ENCODE measurements at regions not wholly inside any gene's neighbourhood (a gene's known extent, or its start where the extent isn't known, plus 50 kb on each side); places are given as distances from the start of the nearest gene placed in this dataset.

- no peak for DNase-seq
Measured at GRCh38 chr10:78849731-78850130, 219.0 kb upstream of the ZMIZ1 start.

- DNase-seq = no peak
Measured at GRCh38 chr10:78850644-78851435, 217.9 kb upstream of the ZMIZ1 start.

DNA sequence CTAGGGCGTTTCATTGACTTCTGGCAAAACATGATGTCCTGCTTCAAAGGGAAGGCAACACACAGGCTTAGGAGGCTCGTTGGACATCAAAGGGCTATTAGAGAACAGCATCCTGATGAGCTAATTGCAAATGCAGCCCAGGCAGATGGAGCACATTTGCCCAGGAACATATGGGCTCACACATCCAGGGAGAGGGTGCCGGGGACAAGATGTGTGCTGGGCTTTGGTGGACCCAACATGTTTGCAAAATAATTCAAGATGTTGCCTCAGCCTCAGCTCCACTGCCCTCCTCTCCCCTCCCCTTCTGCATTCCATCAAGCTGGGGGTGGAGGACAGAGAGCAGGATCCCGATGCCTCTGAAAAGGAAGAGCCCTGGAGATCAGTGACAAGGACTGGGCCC is 217.1 kb upstream of the ZMIZ1 start:
- peak; percentile 65 for DNase-seq

DNA sequence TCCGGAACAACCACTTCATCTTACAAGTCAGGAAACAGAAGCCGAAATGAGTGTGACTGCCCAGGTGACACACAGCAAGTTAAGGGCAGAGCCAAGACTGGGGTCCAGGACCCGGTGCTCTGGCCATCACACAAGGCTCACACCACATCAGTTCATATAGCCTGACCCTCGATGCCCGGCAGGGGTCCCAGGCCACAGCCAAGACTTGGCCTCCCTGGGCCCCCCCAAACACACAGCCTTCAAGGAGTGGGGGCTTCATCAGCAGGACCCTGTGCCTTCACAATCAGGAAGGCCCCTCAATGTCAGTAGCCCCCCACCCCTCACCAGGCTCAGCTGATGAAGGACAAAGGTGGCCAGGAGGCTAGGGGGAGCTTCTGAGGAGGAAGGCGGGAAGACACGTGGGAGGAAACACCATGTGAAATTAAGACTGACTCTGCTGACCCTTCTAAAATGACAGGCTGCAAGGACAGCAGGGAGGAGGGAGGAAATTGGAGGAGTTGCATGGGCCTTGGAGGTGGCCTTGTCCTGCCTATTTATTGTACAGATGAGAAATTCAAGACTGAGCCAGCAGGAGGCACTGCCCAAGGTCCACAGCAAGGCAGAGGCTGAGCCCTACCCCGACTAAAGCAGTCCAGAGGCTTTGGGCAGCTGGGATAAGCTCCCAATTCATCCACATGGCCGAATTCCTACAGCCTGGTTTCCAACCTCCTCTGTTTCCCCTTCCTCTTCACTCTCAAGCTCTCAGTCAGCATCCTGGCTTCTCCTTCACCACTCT is 216.1 kb upstream of the ZMIZ1 start:
- DNase-seq = no peak

GRCh38 chr10:78853864-78854263 is 214.9 kb upstream of the ZMIZ1 start:
- DNase-seq = no peak

DNA sequence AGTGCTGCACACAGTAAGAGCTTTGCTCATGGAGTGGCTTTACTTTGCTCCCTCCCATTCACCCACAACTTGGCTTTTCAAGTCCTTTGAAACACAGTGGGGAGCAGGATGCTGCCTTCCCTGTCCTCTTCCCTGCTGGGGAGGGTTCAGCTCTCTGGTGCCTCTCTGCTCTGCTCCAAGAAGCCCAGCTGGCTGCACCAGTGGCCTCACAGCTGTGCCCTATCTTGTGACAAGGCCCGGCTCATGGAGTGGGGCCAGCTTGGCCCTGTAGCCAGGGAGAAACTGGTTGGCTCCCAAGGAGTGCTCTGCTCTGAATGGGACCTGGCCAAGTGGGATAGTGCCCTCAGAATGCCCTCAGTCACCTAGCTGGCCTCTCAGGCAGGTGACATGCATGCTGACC is 212.3 kb upstream of the ZMIZ1 start:
- no peak for DNase-seq

GRCh38 chr10:78857193-78857592 is 211.6 kb upstream of the ZMIZ1 start:
- DNase-seq = no peak

GRCh38 chr10:78859266-78859665 is 209.5 kb upstream of the ZMIZ1 start:
- no peak for DNase-seq

DNA sequence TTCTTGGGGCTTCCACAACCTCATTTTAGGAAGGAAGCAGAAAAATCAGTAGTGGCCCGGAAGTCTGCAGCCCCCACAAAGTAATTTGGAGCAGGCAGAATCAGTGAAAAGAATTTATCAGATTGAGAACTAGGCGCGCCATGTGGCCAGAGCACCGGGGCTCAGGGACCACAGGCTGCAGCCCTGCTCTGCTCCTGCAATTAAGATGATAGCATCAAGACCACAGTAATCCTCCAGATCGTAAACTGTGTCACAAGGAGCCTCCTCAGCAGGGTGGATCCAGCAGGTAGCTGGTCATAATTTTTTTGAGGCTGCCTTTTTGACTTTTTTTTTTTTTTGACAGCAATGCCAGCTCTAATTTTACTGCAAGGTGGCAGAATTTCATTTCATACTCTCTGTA is 209.0 kb upstream of the ZMIZ1 start:
- DNase-seq = no peak

GRCh38 chr10:78860260-78860914 is 208.4 kb upstream of the ZMIZ1 start:
- DNase-seq = no peak

- no peak for DNase-seq
Measured at GRCh38 chr10:78861529-78862327, 207.0 kb upstream of the ZMIZ1 start.

DNA sequence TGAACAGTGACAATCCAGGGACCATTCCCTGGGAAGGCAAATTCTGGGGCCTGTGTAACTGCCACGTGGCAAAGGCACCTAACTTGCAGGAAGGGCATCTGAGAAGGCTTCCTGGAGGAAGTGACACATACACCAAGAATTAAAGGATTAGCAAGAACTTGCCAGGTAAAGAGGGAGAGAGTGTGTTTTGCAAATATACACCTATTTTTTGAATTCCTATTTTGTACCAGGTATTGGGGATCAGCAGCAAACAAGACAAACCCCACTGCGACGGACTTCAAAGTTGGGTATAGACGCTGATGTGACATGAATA is 206.5 kb upstream of the ZMIZ1 start:
- DNase-seq = no peak

DNA sequence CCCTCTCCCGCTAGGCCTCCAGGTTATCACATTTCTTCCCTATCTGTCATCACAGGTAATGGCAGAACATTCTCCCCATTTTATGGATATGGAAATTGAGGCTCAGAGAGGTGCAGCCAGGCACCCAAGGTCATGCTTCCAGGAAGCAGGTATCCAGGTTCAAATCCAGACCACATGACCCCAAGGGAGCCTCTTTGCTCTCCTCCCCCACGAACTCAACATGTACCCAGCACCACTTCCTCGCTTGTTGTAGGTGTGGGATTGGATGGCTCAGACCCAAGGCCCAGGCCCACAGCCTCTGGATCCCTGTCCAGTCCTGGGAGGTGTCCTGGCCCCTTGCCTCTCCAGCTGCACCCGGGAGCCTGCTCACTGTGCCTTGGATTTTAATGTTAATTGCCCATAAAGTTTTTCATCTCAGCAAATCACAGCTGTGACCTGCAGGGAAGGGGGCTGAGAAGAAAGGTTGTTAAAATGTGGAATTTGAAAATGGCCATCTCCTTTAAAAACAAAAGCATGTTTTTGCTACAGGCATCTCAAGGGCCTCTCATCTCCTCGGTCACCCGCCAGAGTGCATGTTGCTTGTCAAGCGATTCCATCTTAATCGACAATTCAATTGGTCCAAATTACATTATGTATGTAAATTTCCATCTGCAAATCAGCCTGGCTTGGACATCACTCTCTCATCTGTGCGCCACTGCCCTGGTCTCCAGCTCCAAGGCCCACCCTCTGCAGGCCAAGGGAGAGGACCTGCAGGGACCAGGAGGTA is 205.4 kb upstream of the ZMIZ1 start:
- no peak for DNase-seq

DNA sequence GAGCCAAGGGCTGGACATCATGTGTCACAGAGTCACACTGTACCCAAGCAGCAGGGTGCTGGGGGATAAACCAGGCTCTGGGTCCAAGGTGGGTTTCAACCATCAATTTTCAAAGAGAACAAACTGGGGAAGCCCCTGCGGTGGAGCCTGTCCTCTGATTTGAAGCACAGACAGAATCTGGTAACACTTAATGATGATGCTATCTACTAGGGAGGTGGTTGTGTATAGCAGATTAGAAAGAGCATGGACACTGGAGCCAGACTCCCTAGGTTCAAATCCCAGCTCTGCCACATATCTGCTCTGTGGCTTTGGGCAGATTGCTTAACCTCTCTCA is 204.9 kb upstream of the ZMIZ1 start:
- DNase-seq = no peak

- no peak for DNase-seq
Measured at GRCh38 chr10:78864761-78865537, 203.8 kb upstream of the ZMIZ1 start.

- DNase-seq = peak; percentile 8
Measured at GRCh38 chr10:78865538-78865875, 203.3 kb upstream of the ZMIZ1 start.

DNA sequence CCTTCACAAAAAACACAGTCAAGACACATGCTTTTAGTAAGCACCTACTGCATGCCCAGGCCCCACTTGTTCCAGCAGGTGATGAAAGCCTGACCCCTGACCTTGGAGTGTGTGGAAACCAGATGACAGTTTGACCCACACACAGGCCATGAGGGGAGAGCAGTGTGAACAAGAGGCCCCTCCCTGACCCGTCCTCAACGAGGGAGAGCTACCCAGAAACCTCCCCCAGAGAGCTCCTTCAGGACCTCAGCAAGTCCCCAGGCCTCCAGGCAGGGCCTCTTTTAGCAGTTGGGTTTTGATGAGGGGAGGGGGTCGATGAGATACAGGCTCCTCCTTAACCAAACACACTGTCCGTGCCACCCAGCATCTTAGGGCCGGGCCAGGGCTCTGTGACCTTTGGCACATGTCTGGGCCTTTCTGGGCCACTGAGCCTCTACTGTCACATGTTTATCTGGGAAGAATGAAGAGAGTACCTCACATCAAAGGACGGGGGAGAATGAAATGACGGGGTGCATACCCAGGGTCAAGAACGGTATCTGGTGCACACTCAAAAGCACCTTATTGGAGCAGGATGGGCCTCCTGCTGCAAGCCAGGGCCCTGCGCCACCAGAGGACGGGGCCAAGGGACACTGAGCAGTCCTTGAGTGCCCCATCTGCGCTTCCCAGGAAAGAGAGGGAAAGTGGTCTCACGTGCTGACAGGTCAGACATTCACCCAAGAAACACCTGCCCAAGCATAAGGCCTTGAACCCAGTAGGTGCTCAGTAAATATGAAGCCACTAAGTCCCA is 202.6 kb upstream of the ZMIZ1 start:
- no peak for DNase-seq

DNA sequence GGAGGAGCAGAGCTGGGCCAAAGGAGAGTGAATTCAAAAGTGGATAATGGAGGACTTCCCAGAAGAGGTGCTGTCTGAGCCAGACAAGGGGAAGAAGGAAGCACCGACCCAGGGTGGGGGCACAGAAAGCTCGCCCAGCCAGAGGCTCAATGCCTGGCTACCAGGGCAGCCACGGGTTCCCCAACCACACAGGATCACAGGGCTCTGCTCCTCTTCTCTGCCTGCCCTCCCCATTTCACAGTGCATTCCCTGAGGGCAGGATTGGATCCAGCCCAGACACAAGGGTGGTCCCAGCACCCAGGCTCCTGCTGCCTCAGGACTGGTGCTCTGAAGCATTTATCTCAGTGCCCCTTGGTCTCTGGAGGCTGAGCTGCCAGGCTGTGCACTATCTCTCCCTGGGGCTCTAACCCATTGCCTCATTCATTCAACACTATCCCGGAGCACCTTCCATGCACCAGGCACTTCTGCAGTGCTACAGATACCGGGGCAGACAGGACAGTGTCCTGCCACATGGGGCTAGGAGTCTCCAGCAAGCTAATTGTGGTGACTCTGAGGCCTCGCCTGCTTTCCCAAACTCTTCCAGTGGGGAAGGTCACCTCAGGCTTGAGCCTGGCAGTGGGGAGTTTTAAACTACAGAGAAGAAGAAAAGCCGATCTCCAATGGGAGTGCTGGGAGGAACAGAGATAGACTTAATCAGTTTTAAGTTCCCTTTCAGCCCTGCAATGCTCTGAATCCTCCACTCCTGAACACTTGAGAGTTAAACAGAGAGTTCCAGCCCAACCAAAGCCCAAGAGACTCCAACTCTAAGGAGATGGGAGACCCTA is 201.8 kb upstream of the ZMIZ1 start:
- DNase-seq = no peak

DNA sequence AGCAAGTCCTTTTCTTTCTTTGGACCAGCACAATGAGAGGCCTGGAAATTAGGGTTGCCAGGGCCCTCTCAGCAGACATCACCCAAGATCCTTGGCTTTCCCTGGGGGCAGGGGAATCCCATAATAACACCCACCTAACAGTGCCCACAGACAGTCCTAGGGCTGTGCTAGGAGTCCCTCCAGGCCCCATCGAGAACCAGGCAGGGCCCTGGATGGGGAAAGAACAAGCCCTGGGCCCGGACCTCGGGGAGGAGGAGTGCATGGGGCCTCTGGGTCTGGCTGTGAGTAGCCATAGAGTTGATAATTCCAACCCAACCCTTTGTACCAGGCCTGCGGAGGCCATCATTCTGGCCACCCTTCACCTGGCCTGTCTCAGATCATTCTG is 201.2 kb upstream of the ZMIZ1 start:
- DNase-seq = no peak

DNA sequence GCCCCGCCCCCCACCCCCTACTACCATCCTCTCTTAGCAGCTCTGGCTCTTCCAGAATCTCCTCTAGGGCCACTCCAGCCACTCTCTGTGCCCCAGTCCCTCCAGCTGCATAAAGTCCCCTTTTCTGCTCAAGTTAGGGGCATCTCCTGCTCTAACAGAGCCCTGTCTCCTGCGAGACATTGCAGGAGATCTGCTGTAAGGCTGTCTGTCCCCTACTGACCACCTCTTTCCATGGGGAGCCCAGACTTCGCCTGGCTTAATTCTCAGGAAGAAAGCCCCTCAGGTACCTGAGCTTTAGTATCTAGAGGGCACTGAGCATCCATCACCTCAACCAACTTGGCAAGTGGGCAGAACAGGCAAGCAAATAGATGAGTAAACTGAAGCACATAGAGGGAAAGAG is 200.7 kb upstream of the ZMIZ1 start:
- DNase-seq = no peak
